SKM-1 treated with dmso at 0.1 percent for 144 hours (cell line): ENCODE measurements at regions not wholly inside any gene's neighbourhood (a gene's known extent, or its start where the extent isn't known, plus 50 kb on each side); places are given as distances from the start of the nearest gene placed in this dataset.

Source experiments
- DNase-seq: peaks from one replicate; lab custom pipeline; 2025; ENCODE audit not compliant: unreplicated experiment; lab: John Stamatoyannopoulos, UW

- DNase-seq = no peak
Measured at GRCh38 chr14:29102996-29103395, 336.4 kb downstream of the FOXG1 start.

- no peak for DNase-seq
Measured at GRCh38 chr14:29108908-29109307, 342.3 kb downstream of the FOXG1 start.

- no peak for DNase-seq
Measured at GRCh38 chr14:29109589-29109988, 343.0 kb downstream of the FOXG1 start.

GRCh38 chr14:29111554-29111953 lies 345.0 kb downstream of the FOXG1 start:
- no peak for DNase-seq

GRCh38 chr14:29123017-29123416 lies 356.4 kb downstream of the FOXG1 start:
- DNase-seq = no peak

GRCh38 chr14:29126361-29126760 lies 359.8 kb downstream of the FOXG1 start:
- no peak for DNase-seq

- DNase-seq = no peak
Measured at GRCh38 chr14:29126865-29127264, 360.3 kb downstream of the FOXG1 start.

GRCh38 chr14:29140016-29140415 lies 373.4 kb downstream of the FOXG1 start:
- DNase-seq = no peak

- DNase-seq = no peak
Measured at GRCh38 chr14:29144621-29145020, 378.0 kb downstream of the FOXG1 start.

- no peak for DNase-seq
Measured at GRCh38 chr14:29148221-29148620, 381.6 kb downstream of the FOXG1 start.

- no peak for DNase-seq
Measured at GRCh38 chr14:29149798-29150197, 383.2 kb downstream of the FOXG1 start.

- DNase-seq = no peak
Measured at GRCh38 chr14:29150659-29151058, 384.1 kb downstream of the FOXG1 start.

GRCh38 chr14:29156096-29156495 lies 389.5 kb downstream of the FOXG1 start:
- no peak for DNase-seq

- no peak for DNase-seq
Measured at GRCh38 chr14:29161593-29161992, 395.0 kb downstream of the FOXG1 start.

- DNase-seq = no peak
Measured at GRCh38 chr14:29163109-29163508, 396.5 kb downstream of the FOXG1 start.

- DNase-seq = no peak
Measured at GRCh38 chr14:29165431-29165830, 398.8 kb downstream of the FOXG1 start.

GRCh38 chr14:29166507-29166906 lies 399.9 kb downstream of the FOXG1 start:
- no peak for DNase-seq

- DNase-seq = no peak
Measured at GRCh38 chr14:29168149-29168548, 401.6 kb downstream of the FOXG1 start.

GRCh38 chr14:29169408-29169807 lies 402.8 kb downstream of the FOXG1 start:
- no peak for DNase-seq

GRCh38 chr14:29175706-29176105 lies 409.1 kb downstream of the FOXG1 start:
- DNase-seq = no peak

- no peak for DNase-seq
Measured at GRCh38 chr14:29176876-29177275, 410.3 kb downstream of the FOXG1 start.

- DNase-seq = no peak
Measured at GRCh38 chr14:29178971-29179370, 412.4 kb downstream of the FOXG1 start.

GRCh38 chr14:29191092-29191491 lies 424.5 kb downstream of the FOXG1 start:
- no peak for DNase-seq

GRCh38 chr14:29197557-29197956 lies 431.0 kb downstream of the FOXG1 start:
- DNase-seq = no peak
